ENCODE measurements at regions not wholly inside any gene's neighbourhood (a gene's known extent, or its start where the extent isn't known, plus 50 kb on each side); places are given as distances from the start of the nearest gene placed in this dataset.

DNA sequence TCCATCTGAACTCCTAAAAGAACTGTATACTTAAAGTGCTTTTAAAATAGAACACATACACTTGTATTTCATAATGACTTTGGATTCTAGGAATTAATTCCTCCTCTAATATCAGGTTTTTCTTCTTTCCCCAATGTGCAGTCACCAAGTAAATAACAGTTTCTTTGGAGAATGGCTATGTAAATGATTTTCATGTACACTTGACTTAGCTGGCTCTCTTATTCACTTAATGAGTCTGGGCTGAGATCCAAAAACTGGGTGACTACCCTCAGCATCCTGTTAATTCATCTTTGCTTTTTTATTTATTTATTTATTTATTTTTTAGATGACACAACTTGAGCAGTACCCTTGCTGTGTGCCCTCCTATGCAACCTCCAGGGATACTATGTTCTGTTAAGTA is 1003.7 kb downstream of the SLITRK1 start:
- TF ChIP-seq POLR2AphosphoS5 (IDR thresholded peaks at IDR 0.05) (no peak), POLR2A (IDR thresholded peaks at IDR 0.05) (no peak), CTCF (IDR thresholded peaks at IDR 0.05) (no peak), EP300 (IDR thresholded peaks at IDR 0.05) (no peak)
- DNase-seq = no peak
- no peaks in the 10 kb centered on the region for H3K27me3 ChIP-seq
- no peaks in the 10 kb centered on the region for H3K36me3 ChIP-seq
- H3K9me3 ChIP-seq = no peaks in the 10 kb centered on the region
- intact Hi-C loops (cut with DNase I) = no loop called here
- H3K27ac ChIP-seq = no peak overlapping the region
- H3K4me3 ChIP-seq = no peak overlapping the region
- no peaks in the 10 kb centered on the region for H3K4me1 ChIP-seq

GRCh38 chr13:82867284-82867683 is 1015.0 kb downstream of the SLITRK1 start:
- WGBS, 2 donors = 56 to 60% methylated on average over 2 of the region's 2 CpGs
- TF ChIP-seq CTCF (IDR thresholded peaks at IDR 0.05) (no peak), POLR2A (IDR thresholded peaks at IDR 0.05) (no peak), POLR2AphosphoS5 (IDR thresholded peaks at IDR 0.05) (no peak), EP300 (IDR thresholded peaks at IDR 0.05) (no peak)

GRCh38 chr13:82850644-82851043 is 1031.6 kb downstream of the SLITRK1 start:
- TF ChIP-seq POLR2AphosphoS5 (IDR thresholded peaks at IDR 0.05) (no peak), EP300 (IDR thresholded peaks at IDR 0.05) (no peak), CTCF (IDR thresholded peaks at IDR 0.05) (no peak), POLR2A (IDR thresholded peaks at IDR 0.05) (no peak)
- no peaks in the 10 kb centered on the region for H3K27me3 ChIP-seq
- H3K4me1 ChIP-seq = no peaks in the 10 kb centered on the region
- no peak for DNase-seq
- no peak overlapping the region for H3K4me3 ChIP-seq
- H3K27ac ChIP-seq = no peak overlapping the region
- H3K9me3 ChIP-seq = no peaks in the 10 kb centered on the region
- no peaks in the 10 kb centered on the region for H3K36me3 ChIP-seq
- intact Hi-C loops (cut with DNase I) = no loop called here

More at GRCh38 chr13:82867284-82867683, 1015.0 kb downstream of the SLITRK1 start:
- Histone ChIP-seq H3K4me1 (no peaks in the 10 kb centered on the region), H3K9me3 (peaks cover 0 to 4% (median 0%) of the 10 kb centered on the region in 4 donors), H3K27ac (no peak overlapping the region), H3K36me3 (no peaks in the 10 kb centered on the region), H3K4me3 (no peak overlapping the region), H3K27me3 (no peaks in the 10 kb centered on the region)
- DNase-seq = no peak
- intact Hi-C loops (cut with DNase I) = no loop called here

DNA sequence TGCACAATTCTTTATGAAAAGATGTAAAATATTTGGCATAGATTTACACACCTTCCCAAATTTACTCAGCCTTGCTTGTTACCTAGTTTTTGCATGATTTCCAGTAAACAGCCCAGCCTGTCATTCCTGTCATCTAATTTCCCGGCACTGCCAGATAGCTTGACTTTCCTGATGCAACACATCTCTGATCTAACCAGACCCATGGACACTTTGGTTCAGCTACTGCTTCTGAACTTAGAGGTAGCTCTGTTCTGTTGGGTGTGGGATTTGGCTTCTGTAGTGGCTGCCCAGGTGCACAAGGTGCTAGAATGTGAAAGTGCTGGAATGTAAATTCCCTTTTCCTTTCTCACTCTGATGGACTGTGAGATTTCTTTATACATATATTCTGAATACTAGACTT is 1033.5 kb downstream of the SLITRK1 start:
- intact Hi-C loops (cut with DNase I) = no loop called here

More for the DNA sequence above, 1033.5 kb downstream of the SLITRK1 start:
- TF ChIP-seq POLR2AphosphoS5 (IDR thresholded peaks at IDR 0.05) (no peak), POLR2A (IDR thresholded peaks at IDR 0.05) (no peak), EP300 (IDR thresholded peaks at IDR 0.05) (no peak), CTCF (IDR thresholded peaks at IDR 0.05) (no peak)
- Histone ChIP-seq H3K4me1 (no peaks in the 10 kb centered on the region), H3K27me3 (no peaks in the 10 kb centered on the region), H3K9me3 (no peaks in the 10 kb centered on the region), H3K27ac (no peak overlapping the region), H3K4me3 (no peak overlapping the region), H3K36me3 (no peaks in the 10 kb centered on the region)
- no peak for DNase-seq
- WGBS, 2 donors = 89% methylated on average over 1 of the region's 1 CpG

All from sigmoid colon (tissue), 6 donors.